ENCODE measurements at regions not wholly inside any gene's neighbourhood (a gene's known extent, or its start where the extent isn't known, plus 50 kb on each side); places are given as distances from the start of the nearest gene placed in this dataset.

DNA sequence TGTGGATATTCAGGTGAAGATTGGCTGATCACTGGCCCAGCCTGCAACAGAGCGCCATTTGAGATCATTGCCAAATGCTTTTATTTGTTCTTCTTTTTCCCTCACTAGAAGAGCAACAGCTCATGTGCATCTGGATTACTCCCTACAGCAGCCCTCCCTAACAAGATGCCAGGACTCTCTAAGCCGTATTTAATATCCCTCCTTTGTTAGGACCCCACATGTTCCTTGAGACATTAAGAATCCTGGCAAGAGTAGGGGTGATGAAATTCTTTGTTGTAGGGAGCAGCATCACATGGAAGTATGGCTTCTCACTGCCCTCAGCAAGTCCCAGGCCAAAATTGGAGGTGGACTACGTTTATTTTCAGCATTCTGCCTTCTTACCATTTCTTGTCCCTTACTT lies 167.8 kb downstream of the PAX1 start:
- Histone ChIP-seq H3K9me1 (ENCODE audit: control insufficient read depth, extremely low read depth, insufficient read depth, low read length) (no peaks in the 10 kb centered on the region), H4K20me1 (ENCODE audit: control insufficient read depth, extremely low read depth, insufficient read depth, low read length) (no peaks in the 10 kb centered on the region), H3K9ac (ENCODE audit: control insufficient read depth, extremely low read depth, insufficient read depth, low read length) (no peak overlapping the region), H3K79me2 (ENCODE audit: control insufficient read depth, insufficient read depth, low read length) (no peaks in the 10 kb centered on the region), H3K36me3 (ENCODE audit: control insufficient read depth in 2 of 2, extremely low read depth in 1 of 2, insufficient read depth in 2 of 2, low read length in 2 of 2) (no peaks in the 10 kb centered on the region), H3K4me1 (ENCODE audit: control insufficient read depth, extremely low read depth, insufficient read depth, low read length) (no peaks in the 10 kb centered on the region), H3K27me3 (ENCODE audit: control insufficient read depth, extremely low read depth, insufficient read depth, low read length) (no peaks in the 10 kb centered on the region), H2AFZ (ENCODE audit: control insufficient read depth, low read length) (no peak overlapping the region), H3K4me3 (ENCODE audit: control insufficient read depth in 2 of 3, extremely low read depth in 1 of 3, insufficient read depth in 2 of 3, low read depth in 1 of 3, low read length in 3 of 3) (no peak overlapping the region), H3K9me3 (ENCODE audit: control insufficient read depth, low read depth, low read length) (no peaks in the 10 kb centered on the region), H3K4me2 (ENCODE audit: control insufficient read depth, extremely low read depth, insufficient read depth, low read depth, low read length) (no peak overlapping the region), H3K27ac (ENCODE audit: control insufficient read depth, insufficient read depth, low read length) (no peak overlapping the region)
- no peak for TF ChIP-seq EZH2 (IDR thresholded peaks at IDR 0.05; ENCODE audit: low read length)
- TF ChIP-seq, protein P1, sequence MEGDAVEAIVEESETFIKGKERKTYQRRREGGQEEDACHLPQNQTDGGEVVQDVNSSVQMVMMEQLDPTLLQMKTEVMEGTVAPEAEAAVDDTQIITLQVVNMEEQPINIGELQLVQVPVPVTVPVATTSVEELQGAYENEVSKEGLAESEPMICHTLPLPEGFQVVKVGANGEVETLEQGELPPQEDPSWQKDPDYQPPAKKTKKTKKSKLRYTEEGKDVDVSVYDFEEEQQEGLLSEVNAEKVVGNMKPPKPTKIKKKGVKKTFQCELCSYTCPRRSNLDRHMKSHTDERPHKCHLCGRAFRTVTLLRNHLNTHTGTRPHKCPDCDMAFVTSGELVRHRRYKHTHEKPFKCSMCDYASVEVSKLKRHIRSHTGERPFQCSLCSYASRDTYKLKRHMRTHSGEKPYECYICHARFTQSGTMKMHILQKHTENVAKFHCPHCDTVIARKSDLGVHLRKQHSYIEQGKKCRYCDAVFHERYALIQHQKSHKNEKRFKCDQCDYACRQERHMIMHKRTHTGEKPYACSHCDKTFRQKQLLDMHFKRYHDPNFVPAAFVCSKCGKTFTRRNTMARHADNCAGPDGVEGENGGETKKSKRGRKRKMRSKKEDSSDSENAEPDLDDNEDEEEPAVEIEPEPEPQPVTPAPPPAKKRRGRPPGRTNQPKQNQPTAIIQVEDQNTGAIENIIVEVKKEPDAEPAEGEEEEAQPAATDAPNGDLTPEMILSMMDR (optimal IDR thresholded peaks at IDR 0.05 in 1 of 3, IDR thresholded peaks at IDR 0.05 in 1 of 3, conservative IDR thresholded peaks at IDR 0.05 in 1 of 3; ENCODE audit: extremely low read depth in 1 of 3, insufficient read depth in 2 of 3, low read length in 3 of 3), result no peak
- dilution Hi-C loops (cut with MboI; ENCODE audit: extremely low pct_ligation_motif_present, low sequenced_read_pairs), result no loop called here
- DNase-seq (ENCODE audit: low read depth, low spot score), result no peak
- no peak for FAIRE-seq

DNA sequence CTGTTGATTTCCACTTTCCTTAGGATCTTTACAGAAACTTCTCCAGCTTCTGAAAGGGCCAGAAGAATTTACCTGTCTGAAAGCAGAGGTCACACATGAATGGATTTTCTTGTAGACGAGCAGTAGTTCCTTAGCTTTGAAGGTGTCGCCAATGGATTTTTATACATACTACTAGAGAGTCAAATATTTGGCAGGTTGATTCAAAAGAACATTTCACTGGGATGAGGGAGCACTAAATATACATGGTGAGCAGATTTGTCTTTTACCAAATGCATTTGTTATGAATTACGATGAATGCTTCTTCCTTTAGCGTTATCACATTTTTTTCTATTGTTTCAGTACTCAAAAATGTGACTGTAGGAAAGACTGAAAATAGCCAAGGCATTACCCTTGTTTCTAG lies 162.3 kb downstream of the PAX1 start:
- Histone ChIP-seq H3K27me3 (ENCODE audit: control insufficient read depth, extremely low read depth, insufficient read depth, low read length) (no peaks in the 10 kb centered on the region), H3K27ac (ENCODE audit: control insufficient read depth, insufficient read depth, low read length) (no peak overlapping the region), H3K79me2 (ENCODE audit: control insufficient read depth, insufficient read depth, low read length) (no peaks in the 10 kb centered on the region), H3K9ac (ENCODE audit: control insufficient read depth, extremely low read depth, insufficient read depth, low read length) (no peak overlapping the region), H3K4me2 (ENCODE audit: control insufficient read depth, extremely low read depth, insufficient read depth, low read depth, low read length) (no peak overlapping the region), H2AFZ (ENCODE audit: control insufficient read depth, low read length) (no peak overlapping the region), H3K9me3 (ENCODE audit: control insufficient read depth, low read depth, low read length) (peaks cover 2% of the 10 kb centered on the region), H3K4me1 (ENCODE audit: control insufficient read depth, extremely low read depth, insufficient read depth, low read length) (no peaks in the 10 kb centered on the region), H3K36me3 (ENCODE audit: control insufficient read depth in 2 of 2, extremely low read depth in 1 of 2, insufficient read depth in 2 of 2, low read length in 2 of 2) (no peaks in the 10 kb centered on the region), H3K4me3 (ENCODE audit: control insufficient read depth in 2 of 3, extremely low read depth in 1 of 3, insufficient read depth in 2 of 3, low read depth in 1 of 3, low read length in 3 of 3) (no peak overlapping the region), H4K20me1 (ENCODE audit: control insufficient read depth, extremely low read depth, insufficient read depth, low read length) (no peaks in the 10 kb centered on the region), H3K9me1 (ENCODE audit: control insufficient read depth, extremely low read depth, insufficient read depth, low read length) (no peaks in the 10 kb centered on the region)
- FAIRE-seq (no peak), DNase-seq (ENCODE audit: low read depth, low spot score) (no peak)
- dilution Hi-C loops (cut with MboI; ENCODE audit: extremely low pct_ligation_motif_present, low sequenced_read_pairs), result no loop called here
- TF ChIP-seq, protein P1 (optimal IDR thresholded peaks at IDR 0.05 in 1 of 3, IDR thresholded peaks at IDR 0.05 in 1 of 3, conservative IDR thresholded peaks at IDR 0.05 in 1 of 3; ENCODE audit: extremely low read depth in 1 of 3, insufficient read depth in 2 of 3, low read length in 3 of 3), result no peak
- TF ChIP-seq EZH2 (IDR thresholded peaks at IDR 0.05; ENCODE audit: low read length), result no peak
